ENCODE measurements at regions not wholly inside any gene's neighbourhood (a gene's known extent, or its start where the extent isn't known, plus 50 kb on each side); places are given as distances from the start of the nearest gene placed in this dataset.
"Not testable (repeated sequence)": the region's sequence is repeated elsewhere in the genome, so short reads cannot be mapped to it uniquely, and the experiment has no call there.

DNA sequence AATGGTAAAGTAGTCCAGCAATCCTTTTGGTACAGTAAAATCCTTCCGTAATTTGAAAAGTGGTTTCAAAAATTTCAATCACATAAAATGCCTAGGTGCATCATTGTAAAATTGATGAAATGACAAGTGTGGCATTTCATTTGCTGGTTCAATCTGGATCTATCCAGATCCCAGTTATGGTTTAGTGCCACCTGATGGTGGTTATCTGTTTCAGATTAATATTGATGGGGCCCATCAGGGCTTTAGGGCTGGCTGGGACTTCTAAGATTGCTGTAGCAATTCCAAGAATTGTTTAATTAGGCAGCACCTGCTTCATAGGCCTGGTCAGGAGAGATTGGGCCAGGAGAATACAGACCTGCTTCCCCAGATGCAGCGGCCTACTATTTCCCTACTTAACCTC is 55.5 kb upstream of the PIK3C3 start:
- DNase-seq (ENCODE audit: low read depth), result no peak

DNA sequence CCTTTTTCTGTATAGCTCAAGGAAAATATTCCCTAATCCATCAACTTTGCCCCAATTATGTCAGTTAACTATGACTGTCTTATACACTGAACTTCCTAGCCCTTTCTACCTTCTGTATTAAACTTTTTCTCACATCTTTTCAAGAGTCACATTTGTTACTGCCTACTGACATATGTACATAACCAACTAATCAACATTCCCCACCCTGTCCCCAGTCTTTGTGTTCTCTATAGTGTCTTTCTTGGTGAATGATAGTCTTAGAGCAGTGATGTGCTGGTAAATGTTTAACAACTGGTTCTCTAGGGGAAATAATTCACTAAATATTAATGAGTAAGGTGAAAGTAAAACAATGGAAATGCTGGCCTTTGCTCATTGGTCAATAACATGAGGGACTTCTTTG is 61.6 kb upstream of the PIK3C3 start:
- DNase-seq (ENCODE audit: low read depth), result no peak

DNA sequence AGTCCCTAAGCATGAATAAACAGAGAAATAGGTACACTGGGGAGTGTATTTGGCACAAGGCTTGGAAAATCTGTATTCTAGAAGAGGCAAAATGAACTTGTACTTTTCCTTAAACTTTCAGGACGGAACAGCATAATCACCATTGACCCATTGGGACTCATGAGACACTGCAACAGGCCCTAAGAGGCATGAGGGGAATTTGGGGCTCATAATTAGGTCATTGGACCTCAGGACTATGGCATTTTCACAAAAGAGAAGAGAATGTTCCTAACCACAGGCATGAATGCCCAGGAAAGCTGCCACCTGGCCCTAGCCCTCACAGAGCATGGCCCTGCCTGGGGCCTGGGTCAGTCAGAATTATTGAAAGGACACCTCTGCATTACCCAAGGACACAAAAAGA is 67.9 kb upstream of the PIK3C3 start:
- DNase-seq (ENCODE audit: low read depth), result peak; percentile 54

DNA sequence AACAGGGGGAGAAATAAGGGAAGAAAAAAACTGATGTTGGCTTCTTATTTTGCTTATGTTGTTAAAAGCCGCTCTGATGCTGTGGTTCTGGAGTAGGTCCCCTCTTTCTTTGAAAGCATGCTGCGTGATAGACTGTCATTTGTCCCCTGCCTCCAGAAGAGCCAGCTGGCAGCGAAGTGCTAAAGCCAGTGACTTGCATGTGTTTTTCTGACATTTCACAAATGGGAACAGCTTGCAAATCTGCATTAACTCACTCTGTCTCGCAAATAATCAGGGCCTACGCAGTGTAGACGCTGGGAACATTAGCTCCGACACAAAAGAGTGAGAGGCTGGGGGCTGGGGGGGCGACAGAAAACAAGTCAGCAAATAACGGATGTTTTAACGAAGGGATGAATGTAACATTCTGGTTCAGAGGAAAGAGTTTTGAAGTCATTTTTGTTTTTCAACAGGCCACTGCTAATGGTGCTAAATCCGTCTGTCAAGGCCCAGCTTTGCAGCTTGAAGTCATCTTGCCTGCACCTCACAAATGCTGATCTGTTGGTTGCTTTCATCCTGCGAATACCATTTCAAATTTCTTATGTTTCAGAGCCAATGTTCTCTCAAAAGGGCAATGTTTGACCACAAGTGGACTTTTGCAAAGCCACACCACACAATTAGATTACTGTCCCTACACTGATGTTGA is 68.8 kb upstream of the PIK3C3 start:
- DNase-seq (ENCODE audit: low read depth), result no peak

DNA sequence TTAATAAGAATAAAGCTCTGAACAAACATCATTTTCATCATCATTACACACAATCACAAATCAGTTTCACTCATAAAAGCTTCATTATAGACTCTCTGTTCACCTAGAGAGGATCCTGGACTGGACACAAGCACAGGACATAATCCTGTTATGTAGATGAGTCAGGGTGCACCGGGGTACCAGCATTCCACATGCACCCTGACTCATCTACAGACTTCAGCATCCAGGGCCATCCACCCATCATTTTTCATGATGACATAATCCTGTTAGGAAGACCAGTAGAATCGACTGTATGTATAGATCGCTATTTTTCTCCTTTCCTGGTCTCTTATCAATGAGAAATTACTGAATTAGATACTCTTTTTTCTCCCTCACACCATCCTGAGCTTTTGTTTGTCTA is 73.7 kb upstream of the PIK3C3 start:
- peak; percentile 53 for DNase-seq (ENCODE audit: low read depth)

DNA sequence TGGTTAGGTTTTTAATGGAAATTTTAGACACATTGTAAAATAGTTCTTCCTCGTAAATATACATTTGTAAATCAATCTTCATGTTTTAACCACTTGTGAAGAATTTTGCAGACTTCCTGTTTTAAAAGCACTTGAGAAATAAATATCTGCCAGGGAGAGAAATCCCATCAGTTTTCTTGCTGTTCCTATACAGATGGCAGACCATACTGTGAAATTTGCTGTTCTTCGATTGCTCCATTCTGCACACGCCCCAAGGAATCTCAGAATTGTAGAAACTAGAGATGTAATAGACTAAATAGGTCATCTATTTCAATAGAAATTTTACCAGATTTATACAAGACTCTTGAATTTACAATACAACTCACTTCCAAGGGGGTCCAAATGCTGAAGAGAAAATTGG is 75.8 kb upstream of the PIK3C3 start:
- DNase-seq (ENCODE audit: low read depth), result no peak

DNA sequence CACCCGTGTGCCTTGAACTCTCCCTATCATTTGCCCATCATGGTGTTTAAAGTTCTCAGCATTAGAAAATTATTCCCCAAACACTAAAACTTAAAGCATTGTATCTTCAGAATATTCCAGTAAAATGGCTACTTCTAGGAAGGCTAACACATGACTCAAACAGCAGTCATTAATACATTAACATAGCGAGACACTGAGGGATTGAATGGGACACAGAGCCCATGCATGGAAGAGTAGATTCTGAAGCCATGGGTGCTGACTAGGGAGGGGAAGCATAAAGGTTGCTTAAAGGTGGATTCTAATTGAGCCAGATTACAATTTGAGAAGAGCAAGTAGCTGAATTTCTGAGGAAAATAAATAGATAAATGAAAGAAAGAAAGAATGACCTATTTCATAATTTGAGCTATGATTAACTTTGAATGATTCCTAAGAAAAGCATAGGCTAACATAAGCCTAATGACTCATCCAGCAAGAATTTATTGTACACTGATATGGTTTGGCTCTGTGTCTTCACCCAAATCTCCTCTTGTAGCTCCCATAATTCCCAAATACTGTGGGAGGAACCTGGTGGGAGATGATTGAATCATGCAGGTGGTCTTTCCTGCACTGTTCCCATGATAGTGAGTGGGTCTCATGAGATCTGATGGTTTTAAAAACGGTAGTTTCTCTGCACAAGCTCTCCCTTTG is 79.8 kb upstream of the PIK3C3 start:
- peak; percentile 53 for DNase-seq (ENCODE audit: low read depth)

DNA sequence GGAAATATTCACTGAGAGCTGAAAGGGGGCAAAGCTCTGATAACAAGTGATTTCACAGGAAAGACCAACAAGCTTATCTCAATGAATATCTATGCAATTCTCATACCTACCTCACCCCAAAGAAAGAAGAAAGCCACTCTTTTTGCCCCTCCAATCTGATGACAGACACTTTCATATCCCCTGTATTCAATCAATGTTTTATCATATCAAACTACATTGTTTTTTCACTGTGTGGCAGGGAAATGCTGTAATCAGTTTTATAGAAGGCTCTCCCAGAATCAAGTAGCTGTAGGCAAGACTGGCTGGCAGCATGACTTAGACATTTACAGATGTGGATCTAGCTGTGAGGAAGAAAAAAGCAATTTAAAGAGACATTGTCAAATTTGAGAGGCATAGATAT is 81.3 kb upstream of the PIK3C3 start:
- DNase-seq (ENCODE audit: low read depth), result no peak

DNA sequence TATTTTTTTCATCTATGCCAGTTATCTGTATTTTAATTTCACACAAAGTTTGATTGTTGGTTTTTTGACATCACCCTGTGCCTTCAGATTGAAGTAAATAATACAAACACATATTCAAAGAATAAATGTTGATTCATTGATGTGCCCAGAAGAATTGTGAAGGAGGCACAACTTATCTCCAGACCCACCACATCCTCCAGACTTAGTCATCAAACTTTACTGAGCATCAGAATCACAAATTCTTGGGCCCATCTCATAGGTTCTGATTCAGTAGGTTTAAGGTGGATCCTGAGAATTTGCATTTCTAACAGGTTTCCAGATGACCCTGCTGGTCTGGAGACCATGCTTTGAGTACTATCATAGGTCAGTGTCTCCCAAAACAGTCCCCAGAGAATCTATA is 82.8 kb upstream of the PIK3C3 start:
- DNase-seq (ENCODE audit: low read depth), result no peak

DNA sequence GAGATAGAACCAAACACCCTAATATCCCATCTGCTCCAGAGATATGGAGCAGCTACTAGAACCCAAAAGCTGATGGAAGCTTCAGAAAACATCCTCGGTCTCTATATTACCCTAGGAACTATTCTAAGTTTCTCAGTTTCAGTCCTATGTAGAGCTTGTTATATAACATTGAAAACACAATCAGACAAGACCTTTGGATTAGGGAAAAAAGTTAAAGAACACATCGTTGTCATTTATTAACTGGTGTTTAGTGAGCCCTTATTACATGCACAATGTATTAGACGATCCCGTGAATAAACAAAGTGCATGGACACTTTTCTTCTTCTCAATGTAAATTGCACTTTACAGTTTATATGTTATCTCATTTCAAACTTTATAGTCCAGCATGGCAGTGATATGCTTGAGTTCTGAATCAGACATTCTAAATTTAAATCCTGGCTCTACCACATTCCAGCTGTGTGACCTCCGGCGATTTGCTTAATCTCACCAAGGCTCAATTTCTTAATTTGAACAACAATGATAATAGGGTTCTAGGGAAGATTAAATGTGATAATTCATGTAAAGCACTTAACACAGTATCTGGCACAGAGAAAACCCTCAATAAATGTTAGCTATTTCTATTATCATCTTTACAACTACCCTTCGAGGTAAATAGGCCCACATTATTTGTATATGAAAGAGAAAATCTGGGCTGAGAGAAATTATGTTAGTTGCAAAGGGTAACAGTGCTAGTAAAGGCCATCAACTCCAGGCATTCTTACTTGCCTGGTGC is 83.6 kb upstream of the PIK3C3 start:
- no peak for DNase-seq (ENCODE audit: low read depth)

DNA sequence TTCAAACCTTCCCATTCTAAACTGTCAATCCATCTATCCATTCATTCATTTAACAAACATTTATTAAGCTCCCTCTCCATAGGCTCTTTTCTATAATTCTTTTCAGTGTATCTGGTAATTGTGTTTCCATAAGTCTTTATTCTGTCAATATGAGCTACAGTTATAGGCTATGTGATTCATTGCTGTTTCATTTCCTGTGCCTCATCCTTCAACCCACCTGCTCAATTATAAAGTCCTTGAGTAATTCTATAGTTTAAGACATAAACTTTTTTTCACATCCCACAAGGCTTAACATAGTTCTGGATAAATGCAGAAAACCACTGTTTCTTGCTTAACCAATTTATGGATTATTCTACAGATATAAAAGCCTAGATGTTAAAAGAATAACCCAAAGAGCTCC is 84.2 kb upstream of the PIK3C3 start:
- peak; percentile 23 for DNase-seq (ENCODE audit: low read depth)

DNA sequence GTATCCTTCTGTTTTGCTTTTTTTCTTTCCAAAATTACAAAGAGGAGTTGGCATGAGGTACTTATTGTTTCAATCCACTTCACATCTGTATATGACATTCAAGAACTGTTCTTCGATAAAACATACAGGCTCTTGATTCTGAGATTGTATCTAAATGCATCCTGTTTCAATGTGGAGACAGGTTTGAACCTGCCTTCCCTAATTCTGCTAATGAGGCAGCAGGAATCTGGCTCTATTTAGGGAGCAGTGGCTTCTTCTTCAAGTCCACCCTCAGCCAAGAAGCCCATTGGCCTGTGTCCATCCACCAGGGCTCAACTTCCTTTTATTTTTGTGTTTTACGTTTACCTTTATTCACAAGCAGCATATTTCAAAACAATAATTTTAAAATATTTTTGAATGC is 84.8 kb upstream of the PIK3C3 start:
- no peak for DNase-seq (ENCODE audit: low read depth)

DNA sequence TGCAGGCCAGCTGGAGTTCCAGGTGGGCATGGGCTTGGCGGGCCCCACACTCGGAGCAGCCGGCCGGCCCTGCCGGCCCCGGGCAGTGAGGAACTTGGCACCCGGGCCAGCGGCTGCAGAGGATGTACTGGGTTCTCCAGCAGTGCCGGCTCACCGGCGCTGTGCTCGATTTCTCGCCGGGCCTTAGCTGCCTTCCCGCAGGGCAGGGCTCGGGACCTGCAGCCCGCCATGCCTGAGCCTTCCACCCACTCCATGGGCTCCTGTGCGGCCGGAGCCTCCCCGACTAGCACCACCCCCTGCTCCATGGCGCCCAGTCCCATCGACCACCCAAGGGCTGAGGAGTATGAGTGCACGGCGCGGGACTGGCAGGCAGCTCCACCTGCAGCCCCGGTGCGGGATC is 89.2 kb upstream of the PIK3C3 start:
- not testable (repeated sequence) for DNase-seq (ENCODE audit: low read depth)

DNA sequence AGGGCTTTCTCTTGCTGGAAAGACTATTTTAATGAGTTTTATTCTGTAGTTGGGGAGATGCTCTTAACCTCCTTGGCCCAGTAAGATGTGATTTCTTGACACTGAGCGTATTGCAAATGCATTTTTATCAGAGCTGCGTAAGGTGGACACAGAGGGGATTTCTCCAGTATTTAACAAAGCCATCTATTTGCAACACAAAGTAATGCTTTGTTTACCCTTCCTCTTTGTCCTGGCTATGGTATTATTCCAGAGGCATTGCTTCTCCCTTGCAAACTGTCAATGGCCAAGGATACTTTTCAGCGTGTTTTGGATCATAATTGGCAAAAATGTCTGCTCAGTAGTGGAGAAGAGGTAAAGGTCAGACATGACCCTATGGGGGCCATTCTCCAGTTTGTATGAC is 90.8 kb upstream of the PIK3C3 start:
- no peak for DNase-seq (ENCODE audit: low read depth)

DNA sequence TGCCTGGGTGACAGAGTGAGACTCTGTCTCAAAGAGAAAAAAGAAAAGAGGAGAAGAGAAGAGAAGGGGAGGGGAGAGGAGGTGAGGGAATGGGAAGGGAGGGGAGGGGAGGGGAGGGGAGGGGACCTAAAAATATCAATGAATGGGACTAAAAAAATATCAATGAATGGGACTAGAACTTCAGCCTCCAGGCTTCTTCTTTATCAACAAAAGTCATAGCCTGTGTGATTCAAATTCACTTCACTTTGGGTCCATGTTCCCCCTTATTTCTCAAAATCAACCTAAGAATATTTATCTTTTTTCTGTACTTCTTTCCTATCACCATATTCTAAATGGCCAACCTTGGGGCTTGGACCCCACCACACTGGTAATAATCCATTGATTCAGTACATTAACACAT is 92.1 kb upstream of the PIK3C3 start:
- DNase-seq (ENCODE audit: low read depth), result no peak

DNA sequence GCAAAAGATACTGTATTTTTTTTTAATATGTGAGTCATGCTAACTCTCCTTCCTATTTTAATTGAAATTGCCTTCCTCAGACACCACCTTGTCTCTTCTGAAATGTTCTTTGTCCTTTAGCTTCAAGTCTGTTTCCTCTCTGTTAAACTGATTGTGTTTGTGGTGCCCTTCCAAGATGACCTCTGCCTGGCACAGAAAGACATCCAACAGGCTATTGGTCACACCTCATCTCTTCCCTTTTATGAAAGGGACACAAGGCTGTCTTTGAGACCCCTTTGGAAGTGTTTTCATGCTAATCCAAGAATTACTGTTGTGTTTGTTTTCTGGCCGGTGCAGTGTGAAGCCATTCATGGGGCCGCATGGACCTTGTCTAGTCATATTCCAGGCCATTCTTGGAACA is 94.0 kb upstream of the PIK3C3 start:
- no peak for DNase-seq (ENCODE audit: low read depth)

DNA sequence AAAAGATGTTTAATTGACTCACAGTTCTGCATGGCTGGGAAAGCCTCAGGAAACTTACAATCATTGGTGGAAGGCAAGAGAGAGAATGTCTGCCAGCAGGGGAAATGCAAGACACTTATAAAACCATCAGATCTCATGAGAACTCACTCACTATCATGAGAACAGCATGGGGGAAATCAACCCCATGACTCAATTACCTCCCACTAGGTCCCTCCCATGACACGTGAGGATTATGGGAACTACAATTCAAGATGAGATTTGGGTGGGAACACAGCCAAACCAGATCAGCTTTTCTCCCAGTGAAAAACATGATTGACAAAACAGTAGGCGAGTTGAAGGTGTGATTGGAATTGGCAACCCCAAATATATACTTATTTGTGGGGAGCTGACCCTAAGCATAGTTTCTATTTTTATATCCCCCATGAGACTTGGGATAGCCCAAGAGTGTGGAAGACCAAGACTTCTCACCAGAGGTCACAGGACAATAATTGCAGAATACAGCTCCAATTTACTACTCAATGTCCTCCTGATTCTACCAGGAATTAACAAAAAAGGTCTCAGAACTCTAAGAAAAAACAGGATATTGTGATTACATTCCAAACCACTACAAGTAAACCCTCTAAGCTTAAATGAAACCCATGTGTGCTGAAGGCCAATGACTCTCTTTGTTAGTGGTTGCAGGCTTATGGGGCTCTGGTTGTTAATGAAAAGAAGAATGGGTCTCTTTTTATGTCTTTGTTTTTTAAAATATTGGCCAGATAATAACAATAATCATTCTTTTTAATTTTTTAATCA is 96.1 kb upstream of the PIK3C3 start:
- DNase-seq (ENCODE audit: low read depth), result no peak

DNA sequence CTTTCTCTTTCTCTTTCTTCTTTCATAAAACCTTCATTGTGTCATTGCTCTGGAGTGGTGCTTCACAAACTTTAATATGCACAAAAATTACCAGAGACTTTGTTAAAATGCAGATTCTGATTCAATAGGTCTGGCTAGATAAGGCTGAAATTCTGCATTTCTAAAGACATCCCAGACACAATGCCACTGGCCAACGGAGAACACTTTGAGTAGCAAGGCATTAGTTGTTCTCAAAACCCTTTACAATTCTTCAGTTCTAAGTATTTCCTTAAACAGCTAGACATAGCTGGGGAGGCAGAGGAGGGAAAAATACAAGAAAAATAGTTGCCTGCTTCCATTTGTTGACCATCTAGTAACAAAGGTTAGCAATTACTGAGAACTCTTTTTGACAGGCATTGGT is 101.8 kb upstream of the PIK3C3 start:
- no peak for DNase-seq (ENCODE audit: low read depth)

DNA sequence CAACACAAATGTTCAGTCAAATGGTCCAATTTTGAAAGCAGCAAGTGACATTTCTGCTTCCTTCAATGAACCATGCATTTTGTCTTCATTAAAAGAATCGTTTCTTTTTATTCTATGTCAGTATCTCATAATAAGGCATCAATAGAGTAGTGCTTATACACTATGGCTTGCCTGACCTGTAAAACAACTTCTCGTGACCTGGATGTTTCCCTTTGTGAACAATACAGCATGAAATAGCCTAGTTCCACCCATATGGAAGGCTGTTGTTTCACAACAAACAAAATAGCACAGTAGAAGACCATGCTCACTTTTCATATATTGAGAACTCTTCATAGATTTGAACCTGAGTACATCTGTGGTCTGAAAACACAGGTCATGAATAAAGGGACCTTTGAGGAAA is 104.3 kb upstream of the PIK3C3 start:
- no peak for DNase-seq (ENCODE audit: low read depth)

DNA sequence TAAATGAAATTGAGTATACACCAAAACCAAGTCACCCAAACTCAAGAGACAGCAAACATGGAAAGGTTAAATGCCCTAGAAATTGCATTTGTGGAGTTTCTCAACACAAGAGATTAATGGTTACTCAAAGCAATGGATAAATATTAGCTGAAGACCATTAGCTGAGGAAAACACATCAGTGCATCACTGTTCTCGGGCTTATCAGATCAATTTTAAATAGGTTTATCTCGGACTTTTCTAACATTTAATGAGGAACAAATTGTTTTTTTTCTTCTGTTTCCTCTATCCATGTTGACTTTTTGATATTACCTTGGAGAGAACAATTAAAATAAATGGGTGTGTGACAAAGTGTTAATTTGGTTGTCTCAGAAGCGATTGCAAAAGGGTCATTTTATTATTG is 105.4 kb upstream of the PIK3C3 start:
- DNase-seq (ENCODE audit: low read depth), result no peak

DNA sequence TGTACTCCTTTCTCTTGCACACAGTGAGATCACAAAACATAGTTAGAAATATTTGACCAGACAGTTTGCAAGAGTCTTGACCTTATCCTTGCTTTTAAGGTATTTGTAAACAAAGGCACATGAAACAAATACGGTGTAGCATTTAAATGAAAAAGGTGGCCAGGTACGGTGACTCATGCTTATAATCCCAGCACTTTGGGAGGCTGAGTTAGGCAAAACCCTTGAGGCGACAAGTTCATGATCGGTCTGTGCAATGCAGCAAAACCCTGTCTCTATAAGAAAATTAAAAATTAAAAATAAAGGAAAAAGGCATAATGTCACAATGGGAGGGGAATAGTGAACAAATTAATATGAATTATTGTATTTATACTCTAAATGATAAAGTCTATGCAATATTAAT is 109.5 kb upstream of the PIK3C3 start:
- DNase-seq (ENCODE audit: low read depth), result no peak

DNA sequence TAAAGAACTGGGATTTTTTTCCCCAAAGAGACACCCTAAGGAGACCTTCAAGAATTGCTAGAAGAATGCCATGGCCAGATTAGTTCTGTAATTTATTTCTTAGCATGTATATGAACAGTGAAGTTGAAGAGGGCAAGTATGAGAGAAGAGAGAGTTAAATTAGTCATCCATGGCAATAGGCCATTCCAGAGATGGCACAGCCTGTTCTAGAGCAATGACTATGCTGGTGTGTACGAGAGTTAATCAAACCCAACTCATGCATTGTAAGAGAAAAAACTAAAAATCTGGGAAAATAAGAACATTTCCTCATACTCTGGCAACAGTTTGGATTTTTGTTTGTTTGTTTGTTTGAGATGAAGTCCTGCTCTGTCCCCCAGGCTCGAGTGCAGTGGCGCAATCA is 112.1 kb upstream of the PIK3C3 start:
- peak; percentile 21 for DNase-seq (ENCODE audit: low read depth)

Measured in LHCN-M2 (cell line).